ENCODE measurements at regions not wholly inside any gene's neighbourhood (a gene's known extent, or its start where the extent isn't known, plus 50 kb on each side); places are given as distances from the start of the nearest gene placed in this dataset.

DNA sequence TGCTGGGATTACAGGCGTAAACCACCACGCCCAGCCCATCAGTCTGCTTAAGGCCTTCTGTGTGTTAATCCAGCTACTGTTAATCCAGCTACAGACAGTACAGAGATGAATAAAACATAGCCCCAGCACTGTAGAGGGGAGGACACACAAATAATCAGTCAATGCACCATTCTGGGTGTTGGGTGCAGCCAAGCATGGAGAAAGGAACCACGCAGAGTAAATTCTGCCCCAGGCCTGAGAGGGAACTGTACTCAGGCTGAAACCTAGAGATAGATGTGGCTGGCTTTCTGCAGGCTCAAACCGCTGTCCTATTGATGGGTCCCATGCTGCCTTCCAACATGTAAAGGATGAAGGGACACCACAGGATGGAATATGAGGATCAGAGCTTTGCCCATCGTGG lies 136.8 kb upstream of the IGSF21 start:
- no peak for TF ChIP-seq CTCF (conservative IDR thresholded peaks at IDR 0.05)
- no peak overlapping the region for H3K27ac ChIP-seq

DNA sequence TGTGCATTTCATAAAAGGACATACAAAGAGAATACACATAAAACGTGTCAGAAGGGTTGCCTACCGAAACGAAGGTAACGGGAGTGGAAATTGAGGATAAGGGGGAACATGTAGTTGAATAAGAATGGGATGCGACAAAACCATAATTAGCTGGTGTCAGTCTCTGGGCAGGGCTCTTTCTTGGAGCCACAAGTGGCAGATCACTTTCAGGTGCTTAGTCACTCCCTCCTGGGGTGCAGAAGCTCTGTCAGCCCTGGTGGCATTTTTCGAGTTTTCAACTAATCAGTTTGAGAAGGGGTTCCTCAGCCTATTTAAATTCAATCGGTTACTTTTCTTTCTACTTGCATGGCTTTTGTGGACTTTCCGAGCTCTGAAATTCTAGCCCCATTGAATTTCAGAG lies 133.9 kb upstream of the IGSF21 start:
- TF ChIP-seq ZFX (IDR thresholded peaks at IDR 0.05) (no peak), CTCF (conservative IDR thresholded peaks at IDR 0.05) (no peak)
- H3K27ac ChIP-seq: no peak overlapping the region

DNA sequence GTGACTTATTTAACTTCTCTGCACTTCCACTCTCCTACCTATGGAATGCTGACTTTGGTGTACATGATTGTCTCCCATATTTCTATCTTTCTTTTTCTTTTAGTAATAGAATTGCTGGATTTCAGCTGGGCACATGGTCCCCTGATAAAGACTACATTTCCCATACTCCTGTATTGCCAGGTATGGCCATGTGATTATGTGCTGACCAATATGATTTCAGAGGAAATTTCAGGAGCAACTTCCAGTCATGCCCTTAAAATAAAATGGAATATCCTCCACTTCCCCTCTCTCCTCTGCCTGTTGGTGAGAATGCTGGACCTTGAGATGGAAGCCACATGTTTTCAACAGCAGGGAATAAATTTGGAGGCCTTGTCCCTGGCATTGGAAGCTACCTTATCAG lies 130.7 kb upstream of the IGSF21 start:
- no peak overlapping the region for H3K27ac ChIP-seq
- no peak for TF ChIP-seq CTCF (conservative IDR thresholded peaks at IDR 0.05)
- TF ChIP-seq ZFX (IDR thresholded peaks at IDR 0.05): no peak

DNA sequence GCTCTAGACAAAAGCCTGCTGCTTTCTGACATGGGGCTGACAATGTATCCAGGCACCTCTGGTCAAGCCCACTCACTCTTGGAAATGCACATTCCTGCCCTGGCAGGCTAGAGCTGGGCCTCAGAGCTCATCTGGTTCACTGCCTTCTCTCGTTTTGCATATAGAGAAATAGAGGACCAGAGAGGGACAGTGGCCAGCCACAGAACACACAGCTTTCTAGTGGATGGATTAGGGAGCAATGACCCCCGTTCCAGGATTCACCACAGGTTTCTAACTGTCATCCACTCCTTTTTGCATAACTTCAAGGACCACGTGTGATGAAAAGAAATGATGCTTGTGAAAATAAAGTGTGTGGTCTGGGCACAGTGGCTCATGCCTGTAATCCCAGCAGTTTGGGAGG lies 129.6 kb upstream of the IGSF21 start:
- TF ChIP-seq ZFX (IDR thresholded peaks at IDR 0.05) (no peak), CTCF (conservative IDR thresholded peaks at IDR 0.05) (no peak)
- H3K27ac ChIP-seq: no peak overlapping the region

DNA sequence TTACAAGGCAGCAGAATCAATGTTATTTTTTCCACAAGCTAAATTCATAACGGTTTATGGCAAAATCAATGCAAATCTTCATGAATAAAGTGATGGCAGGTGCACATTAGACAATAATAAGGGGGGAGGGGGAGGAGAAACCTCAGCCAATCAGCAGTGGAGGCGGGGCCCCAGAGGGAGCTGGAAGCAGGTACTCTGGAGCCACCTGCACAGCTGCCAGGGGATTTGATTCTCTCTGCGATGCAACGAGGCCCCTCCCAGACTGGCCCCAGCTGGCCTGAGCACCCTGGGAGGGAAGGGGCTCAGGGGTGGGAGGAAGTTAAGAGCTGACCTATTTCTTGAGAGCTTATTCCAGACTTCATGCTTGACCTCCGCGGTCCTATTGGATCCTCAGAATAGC lies 127.8 kb upstream of the IGSF21 start:
- H3K27ac ChIP-seq: no peak overlapping the region
- TF ChIP-seq CTCF (conservative IDR thresholded peaks at IDR 0.05): no peak

DNA sequence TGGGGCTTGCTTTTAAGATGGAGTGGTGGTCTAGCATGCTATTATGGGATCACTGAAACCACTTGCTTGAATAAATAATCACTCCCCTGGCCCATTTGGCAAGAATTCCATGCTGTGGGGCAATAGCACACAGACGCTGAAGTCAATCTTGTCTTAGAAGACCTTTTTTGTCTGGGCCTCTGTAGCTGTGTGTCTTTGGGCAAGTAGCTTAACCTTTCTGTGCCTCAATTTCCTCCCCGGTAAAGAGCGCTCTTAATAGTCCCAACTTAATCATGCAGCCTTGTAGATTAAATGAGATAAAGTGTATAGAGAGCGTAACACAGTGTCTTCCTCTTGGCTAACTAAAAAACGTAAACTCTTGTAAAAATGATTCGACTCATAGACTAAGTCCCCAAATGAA lies 125.4 kb upstream of the IGSF21 start:
- no peak overlapping the region for H3K27ac ChIP-seq
- no peak for TF ChIP-seq ZFX (IDR thresholded peaks at IDR 0.05)
- TF ChIP-seq CTCF (conservative IDR thresholded peaks at IDR 0.05): no peak

DNA sequence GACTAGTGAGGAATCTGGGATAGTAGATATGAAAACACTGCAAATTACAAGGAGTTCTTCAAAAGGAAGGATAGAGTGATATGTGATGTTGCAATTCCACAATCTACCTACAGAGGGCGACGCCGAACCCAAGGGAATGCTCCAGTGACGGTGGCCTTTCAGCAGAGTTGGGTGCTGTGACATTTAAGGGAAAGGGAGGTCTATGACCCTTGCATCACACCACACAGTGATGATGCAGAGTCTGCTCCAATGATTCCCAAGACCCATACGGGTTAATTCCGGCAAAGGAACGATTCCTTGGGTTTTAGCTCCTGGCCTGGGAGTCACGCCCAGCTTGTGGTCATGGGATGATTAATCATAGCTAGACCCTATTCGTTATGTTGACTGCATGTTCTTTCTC lies 123.0 kb upstream of the IGSF21 start:
- TF ChIP-seq ZFX (IDR thresholded peaks at IDR 0.05): no peak
- peak; percentile 77 for TF ChIP-seq CTCF (conservative IDR thresholded peaks at IDR 0.05)
- no peak overlapping the region for H3K27ac ChIP-seq
